Endometrial microvascular endothelial cells (primary cell): ENCODE measurements at regions not wholly inside any gene's neighbourhood (a gene's known extent, or its start where the extent isn't known, plus 50 kb on each side); places are given as distances from the start of the nearest gene placed in this dataset.

Experiments
- in situ Hi-C: cut with HindIII; loops from 2 replicates; pipeline ENCODE4 v1.10.0; 2017; ENCODE audit warnings: low sequenced_read_pairs, low pct_unique_long_range_greater_than_20kb; ENCODE audit errors: inconsistent ontology term

DNA sequence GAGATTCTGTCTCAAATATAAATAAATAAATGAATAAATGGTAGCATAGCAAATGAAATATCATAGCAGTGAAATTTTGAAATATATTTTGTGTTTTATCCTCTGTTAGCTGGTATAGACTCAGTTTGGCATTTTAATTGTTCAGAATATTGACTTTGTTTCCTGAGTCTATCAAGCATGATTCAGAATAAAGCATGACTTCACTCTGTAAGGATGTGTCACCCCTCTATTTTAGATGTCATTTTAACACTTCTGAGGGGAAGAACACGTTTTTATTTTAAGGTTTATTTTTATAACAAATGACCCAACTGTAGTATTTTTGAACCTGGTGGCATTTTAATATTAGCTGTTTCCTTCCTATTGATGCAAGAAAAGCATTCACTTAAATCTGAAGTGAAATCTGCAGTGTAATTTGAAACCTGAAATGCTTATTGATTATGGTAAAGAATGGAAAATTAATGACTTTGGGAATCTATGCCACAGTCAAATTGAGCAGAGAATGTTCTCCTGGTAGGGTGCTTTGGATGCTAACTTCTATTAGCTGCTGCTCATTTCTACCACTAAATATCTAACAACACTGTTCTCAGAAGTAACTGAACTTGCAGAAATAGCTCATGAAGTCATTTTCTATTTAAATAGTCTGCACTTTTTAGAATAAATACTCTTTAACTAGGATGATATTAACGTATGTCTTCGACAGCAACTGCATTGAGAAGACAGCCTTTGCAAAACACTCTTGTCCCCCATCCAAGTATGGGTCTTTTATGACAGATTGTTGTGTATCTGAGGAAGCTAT, 114.2 kb downstream of the SOX4 start:
- in situ Hi-C loops = no loop called here

DNA sequence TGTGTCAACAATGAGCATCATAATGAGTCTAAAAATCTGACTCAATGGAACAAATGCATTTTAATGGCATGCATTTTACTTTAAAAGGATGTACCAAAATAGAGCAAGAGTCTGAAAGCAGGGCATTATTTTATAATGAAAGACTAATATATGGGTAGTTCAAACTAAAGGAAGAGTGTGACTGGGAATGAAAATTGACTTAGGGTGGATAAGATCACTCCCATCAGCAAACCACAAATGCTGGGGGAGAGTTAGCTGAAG, 114.7 kb downstream of the SOX4 start:
- in situ Hi-C loops = no loop called here

DNA sequence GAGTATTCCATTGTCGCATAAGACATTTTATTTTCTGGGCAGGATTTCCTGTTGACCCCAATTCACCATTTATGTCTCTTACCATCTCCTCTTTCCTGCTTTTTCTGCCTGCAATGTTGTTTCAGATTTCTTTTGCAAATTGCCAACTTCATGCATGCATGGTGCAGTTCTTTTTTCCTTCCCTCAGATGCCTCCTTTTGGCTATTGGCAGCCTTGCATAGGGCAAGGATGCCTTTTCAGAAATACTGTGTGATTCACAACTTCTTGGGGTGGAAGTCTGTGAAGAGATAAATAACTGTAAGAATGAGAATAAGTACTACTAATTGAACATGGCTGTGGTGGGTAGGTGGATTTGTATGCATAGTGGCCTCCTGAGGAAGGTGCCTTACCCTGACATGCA, 116.7 kb downstream of the SOX4 start:
- in situ Hi-C loops = no loop called here

DNA sequence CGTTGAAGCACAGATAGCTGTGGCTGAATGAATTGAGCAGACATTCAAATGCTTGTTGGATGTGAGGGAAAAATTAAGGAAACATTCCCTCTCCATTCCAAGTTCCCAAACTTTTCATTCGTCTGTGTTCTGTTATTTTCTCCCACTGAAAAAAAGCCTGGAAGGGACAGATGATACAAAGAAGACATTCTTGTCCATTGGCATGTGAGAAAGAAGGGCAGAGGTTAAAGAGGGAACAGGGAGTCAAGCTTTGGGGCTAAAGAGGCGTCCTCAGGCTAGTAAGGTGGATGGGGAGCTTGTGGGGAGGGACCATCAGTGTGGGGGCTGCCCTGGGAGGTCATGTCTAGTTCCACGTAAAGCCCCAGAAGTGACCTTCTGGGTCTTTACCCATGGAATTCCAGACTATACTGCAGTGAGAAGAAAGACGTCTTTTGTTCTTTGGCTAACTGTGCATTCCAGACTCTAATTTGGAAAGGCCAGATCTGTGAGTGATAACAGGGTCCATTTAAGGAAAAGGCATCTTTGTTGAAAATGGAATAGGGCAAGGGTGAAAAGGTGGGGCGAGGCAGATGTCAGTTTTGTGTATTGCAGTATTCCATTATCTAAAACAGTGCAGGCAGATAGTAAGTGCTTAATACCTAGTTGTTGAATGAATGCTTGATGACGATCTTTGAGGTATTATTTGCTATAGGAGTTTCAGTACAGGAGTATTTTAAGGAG, 117.5 kb downstream of the SOX4 start:
- in situ Hi-C loops = no loop called here

DNA sequence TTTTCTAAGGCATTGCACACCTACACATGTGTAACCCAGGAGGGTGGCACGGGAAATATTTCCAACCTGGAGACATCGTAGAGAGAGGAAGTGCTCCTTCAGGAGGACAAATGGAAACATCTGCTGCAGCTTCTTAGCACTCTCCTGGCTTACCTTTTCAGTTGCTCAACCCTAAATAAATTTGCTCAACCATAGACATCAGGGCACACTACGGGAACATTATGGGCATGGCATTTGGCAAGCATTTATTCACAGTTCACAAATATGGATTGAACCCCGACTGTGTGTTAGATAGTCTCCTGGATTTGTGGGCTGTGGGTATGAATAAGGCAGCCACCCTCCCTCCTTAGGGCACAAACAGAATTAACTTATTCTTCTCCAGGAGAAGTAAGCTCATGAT, 118.7 kb downstream of the SOX4 start:
- in situ Hi-C loops = no loop called here

DNA sequence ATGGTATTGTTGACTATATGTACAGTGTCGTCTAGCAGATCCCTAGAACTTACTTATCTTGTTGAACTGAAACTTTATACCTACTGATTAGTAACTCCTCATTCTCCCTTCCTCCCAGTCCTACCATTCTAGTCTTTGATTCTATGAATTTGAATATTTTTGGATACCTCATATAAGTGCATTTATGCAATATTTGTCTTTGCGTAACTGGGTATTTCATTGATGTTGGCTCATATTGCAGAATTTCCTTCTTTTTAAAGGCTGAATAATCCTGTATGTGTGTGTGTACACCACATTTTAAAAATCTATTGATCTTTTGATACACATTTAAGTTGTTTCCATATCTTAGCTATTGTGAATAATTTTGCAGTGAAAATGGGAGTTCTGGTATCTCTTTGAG, 119.9 kb downstream of the SOX4 start:
- in situ Hi-C loops = no loop called here

DNA sequence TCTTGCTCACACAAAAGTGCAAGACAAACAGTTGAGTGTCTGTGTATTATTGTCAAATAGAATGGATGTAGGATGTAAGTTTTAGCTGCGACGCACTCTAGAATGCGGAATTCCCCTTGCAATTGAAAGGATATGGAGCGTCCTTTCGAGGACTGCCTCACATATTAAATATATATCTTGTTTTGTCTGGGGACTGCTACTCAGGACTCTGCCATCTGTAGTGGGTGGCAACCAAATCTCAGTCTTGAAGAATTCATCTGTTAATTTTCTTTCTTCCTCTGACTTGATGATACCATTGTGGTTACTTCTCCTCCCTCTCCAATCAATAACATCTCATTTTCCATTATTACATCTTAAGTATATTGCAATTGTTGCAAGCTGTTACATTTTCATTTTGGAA, 121.6 kb downstream of the SOX4 start:
- in situ Hi-C loops = no loop called here

DNA sequence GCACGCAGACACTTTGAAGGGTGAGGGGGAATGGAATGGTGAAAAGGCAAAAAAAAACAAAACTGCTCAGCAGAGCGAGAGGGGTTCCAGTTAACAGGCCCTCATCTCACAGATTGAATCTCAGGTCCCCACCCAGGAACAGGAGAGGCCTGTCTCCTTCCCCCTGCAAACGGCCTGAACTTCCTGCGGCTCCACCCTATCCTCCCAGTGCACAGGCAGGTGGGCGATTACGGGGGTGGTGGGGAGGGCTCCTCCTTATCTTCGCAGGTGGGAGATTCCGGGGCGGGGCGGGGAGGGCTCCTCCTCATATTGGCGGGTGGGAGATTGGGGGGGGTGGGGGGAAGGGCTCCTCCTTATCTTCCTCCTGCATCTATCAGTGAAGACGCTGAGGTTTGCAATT, 129.0 kb downstream of the SOX4 start:
- in situ Hi-C loops = no loop called here

DNA sequence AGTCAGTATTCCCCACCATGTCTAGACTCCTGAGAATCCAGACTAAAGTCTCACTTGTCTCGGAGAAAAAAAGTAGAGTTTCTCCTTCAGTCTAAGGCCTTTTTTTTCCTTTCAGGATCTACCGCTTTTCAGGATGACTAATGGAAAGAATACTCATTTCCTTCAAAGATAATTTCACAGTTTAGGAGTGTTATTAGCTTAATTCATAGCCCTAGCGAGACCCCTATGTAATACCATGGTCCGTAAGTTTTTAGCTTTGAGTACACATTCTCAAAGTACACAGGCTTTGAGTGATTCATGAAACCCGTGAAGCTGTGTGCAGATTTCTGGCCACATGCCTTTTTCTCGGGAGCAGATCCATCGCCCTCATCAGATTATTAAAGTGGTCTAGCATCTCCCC, 133.1 kb downstream of the SOX4 start:
- in situ Hi-C loops = loop anchor here (25.0 kb wide), 1 partner anchor 211 kb away; no protein-coding TSS in a partner anchor

DNA sequence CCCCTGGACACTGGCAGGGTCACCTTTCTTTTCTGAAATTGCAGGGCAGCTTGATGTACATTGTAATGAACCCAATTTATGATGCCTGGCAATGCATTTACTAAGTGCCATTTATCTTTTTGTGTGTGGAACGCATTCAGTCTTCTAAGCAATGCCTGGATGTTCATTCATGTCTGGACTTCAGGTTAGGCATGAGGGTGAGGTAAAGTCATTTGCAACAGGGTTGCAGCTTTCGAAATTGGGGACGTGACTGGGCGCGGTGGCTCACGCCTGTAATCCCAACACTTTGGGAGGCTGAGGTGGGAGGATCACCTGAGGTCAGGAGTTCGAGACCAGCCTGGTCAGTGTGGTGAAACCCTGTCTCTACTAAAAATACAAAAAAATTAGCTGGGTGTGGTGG, 134.6 kb downstream of the SOX4 start:
- in situ Hi-C loops = loop anchor here (25.0 kb wide), 1 partner anchor 209 kb away; no protein-coding TSS in a partner anchor

DNA sequence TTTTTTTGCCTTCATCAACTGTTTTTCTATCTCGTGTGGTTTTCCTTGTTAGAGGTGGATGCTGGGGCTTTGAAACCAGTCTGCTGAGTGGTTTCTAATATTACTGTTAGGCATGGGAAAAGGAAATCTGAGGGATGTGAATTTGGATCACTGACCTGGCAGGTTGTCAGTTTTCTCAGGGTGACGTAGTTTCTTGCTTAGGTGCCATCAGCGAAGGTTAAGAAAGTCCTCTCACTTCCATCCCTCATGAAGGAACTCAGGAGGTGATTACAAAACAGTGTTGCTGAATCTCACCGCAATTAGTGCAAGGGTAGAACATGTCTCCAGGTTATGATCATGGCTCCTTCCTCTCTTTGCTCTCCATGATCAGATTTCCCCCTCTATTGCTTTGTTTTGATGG, 135.9 kb downstream of the SOX4 start:
- in situ Hi-C loops = loop anchor here (25.0 kb wide), 1 partner anchor 208 kb away; no protein-coding TSS in a partner anchor

DNA sequence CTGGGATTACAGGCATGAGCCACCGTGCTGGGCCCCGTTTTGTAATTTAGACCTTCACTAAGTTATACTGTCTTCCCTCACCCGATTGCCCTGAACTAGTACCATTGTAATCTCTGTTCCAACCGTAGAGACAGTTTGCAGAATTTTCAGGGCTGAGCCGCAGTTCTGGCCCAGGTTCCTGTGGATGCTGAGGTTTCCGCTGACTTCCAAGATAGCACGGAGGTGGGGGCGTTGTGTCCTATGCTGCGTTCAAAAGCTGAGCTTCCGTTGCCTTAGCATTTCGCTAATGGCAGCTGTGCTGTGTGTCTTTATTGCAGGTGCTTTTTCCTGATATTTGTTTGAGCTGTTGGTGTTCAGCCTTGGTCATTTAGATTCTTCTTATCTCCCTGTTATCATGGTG, 137.0 kb downstream of the SOX4 start:
- in situ Hi-C loops = loop anchor here (25.0 kb wide), 1 partner anchor 207 kb away; no protein-coding TSS in a partner anchor

DNA sequence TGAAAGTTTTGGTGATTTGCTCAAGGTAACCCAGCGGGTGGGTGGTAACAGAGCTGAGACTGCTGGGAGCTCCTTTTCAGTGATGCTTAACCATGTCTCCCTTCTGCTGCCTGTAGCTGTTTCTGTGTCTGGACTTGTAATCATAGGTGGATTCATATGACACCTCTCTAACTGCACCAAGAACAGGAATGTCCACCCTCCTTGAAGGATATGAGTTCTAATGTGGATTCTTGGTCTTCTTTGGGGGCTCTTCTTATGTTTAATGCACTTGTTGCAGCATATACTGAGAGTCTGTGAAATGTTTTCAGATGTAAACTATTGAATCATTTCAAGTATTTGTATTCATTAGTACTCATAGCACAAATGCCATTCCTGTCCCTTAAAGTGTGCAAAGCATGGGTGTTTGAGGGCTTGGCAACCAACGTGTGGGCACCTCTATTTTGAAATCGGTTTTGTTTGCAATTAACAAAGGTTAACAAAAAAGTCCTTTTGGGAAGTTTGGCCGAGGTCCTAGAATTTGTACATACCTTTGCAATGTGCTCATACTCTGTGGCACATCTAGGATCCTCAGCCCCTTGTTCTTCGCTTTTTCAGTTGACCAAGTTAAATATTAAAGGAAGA, 138.0 kb downstream of the SOX4 start:
- in situ Hi-C loops = loop anchor here (25.0 kb wide), 1 partner anchor 206 kb away; no protein-coding TSS in a partner anchor

DNA sequence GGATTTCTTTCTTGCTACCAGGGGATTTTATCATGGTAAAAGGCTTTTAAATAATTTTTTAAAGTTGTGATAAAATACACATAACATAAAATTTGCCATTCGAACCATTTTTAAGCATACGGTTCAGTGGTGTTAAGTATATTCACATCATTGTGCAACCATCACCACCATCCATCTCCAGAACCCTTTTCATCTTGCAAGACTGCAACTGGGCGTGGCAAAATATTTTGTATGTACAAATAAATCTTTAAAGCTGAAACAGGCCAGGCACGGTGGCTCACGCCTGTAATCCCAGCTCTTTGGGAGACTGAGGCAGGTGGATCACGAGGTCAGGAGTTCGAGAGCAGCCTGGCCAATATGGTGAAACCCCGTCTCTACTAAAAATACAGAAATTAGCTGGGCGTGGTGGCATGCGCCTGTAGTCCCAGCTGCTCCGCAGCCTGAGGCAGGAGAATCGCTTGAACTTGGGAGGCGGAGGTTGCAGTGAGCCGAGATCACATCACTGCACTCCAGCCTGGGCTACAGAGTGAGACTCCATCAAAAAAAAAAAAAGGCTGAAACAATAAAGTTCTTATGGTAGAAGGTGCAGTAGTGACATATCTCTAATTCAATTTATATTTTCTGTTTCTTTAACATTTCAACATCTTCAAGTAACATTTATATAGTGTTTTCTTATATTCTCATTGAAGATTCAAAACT, 138.6 kb downstream of the SOX4 start:
- in situ Hi-C loops = loop anchor here (25.0 kb wide), 1 partner anchor 205 kb away; no protein-coding TSS in a partner anchor

DNA sequence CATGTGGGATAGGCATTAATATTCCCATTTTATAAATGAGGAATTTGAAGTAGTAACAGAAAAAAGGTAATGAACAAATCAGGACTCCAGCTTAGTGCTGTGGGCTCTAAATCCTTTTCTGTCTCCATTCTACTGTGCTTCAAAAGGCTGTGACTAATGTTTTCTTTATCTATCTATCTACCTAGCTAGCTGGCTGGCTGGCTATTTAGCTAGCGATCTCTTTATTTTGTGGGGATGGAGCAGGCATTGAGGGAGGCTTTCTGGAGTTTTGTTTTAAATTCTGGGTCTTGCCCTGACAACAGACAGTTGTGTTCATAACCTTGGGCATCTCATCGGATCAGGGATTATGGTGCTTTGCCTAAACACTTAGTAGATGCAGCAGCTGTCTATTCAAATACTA, 139.2 kb downstream of the SOX4 start:
- in situ Hi-C loops = loop anchor here (25.0 kb wide), 1 partner anchor 205 kb away; no protein-coding TSS in a partner anchor

DNA sequence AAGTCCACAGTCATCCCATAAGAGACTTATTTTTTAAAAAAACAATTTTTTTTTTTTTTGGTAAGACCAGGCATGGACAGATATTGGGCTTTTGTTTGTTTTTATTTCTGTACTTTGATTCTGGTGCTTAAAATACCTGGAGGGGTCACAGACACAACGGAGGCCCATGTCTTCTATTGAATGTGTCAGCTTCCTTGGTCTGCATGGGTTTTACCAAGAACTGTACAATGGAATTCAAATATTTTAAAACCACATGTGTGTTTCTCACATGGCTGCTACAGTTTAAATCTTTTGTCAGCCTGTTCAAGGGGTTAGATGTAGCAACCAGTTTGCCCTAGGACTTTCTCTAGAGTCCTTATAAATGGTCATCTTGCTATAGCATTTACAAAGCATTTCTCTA, 139.8 kb downstream of the SOX4 start:
- in situ Hi-C loops = loop anchor here (25.0 kb wide), 1 partner anchor 204 kb away; no protein-coding TSS in a partner anchor

DNA sequence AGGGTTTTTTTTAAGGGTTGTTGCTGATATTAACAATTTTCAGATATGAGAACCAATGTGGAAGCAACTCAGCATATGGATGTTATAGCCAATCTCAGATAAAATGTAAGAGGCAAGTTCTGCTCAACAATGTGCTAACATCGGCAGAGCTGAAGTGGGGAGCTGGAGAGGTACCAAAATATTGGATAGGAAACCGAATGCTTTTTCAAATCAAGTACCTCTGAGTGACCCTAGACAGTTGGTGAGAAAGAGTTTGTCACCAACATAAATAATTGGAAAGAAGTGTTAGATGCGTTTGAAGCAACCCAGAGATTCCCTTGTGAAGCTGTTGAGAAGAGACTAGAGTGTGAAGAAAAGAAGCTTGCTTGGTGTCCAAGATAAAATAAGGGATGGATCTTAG, 140.7 kb downstream of the SOX4 start:
- in situ Hi-C loops = loop anchor here (25.0 kb wide), 1 partner anchor 203 kb away; no protein-coding TSS in a partner anchor

DNA sequence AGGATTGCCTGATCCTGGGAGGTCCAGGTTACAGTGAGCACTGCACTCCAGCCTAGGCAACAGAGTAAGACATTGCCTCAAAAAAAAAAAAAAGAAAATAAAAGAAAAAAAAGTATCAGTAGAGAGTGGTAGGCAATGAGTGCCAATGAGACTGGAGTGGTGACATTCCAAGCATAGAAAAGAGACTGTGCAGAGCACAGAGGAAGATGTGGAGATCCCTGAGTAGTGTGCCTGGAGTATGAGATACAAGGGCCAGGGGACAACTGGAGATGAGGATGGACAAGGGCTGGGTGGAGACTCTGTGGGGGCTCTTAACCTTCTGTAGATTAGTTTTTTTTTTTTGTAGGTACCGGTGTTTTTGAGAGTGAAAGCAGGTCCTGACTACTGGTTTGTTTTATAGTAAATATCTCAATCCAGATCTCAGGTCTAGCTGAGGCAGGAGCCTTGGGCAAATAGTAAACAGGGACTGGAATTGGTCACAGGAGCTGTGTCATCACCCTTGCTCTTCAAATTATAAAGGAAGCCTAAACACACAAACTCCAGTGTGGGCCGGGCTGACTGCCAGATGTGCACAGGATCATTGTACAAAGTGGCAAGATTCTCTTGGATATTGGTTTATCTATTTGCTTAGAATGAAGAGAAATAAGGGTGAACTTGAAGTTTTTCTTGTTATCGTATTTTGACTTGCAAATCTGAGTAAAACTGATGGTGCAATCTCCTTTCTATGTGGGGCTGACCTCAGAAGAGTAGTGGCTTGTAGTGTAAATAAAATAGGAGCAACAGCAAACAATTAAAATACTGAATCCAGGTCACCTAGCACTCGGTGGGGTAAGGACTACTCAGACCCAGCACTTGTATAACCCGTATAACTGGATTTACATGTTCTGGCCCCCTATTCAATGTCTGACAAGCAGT, 144.9 kb downstream of the SOX4 start:
- in situ Hi-C loops = loop anchor here (25.0 kb wide), 1 partner anchor 199 kb away; no protein-coding TSS in a partner anchor
